Neural crest cell (in vitro differentiated cells): ENCODE measurements at regions not wholly inside any gene's neighbourhood (a gene's known extent, or its start where the extent isn't known, plus 50 kb on each side); places are given as distances from the start of the nearest gene placed in this dataset.

Source experiments
- DNase-seq: peaks from one replicate; pipeline ENCODE4 v3.0.0; 2021; ENCODE audit warnings: low read depth, mixed read lengths, low spot score
- H3K27ac Mint-ChIP-seq: one replicate; pipeline ENCODE4 v1.8.0; 2021; ENCODE audit warnings: mild to moderate bottlenecking, mixed read lengths; ENCODE audit not compliant: unreplicated experiment
- H3K27me3 Mint-ChIP-seq: 2 replicates; pipeline ENCODE4 v1.8.0; 2021; ENCODE audit warnings: low read depth, mild to moderate bottlenecking, mixed read lengths
- H3K36me3 Mint-ChIP-seq: 2 replicates; pipeline ENCODE4 v1.8.0; 2021; ENCODE audit warnings: low read depth, mild to moderate bottlenecking, mixed read lengths
- H3K4me1 Mint-ChIP-seq: 2 replicates; pipeline ENCODE4 v1.8.0; 2021; ENCODE audit warnings: mixed read lengths
- H3K4me3 Mint-ChIP-seq: one replicate; pipeline ENCODE4 v1.8.0; 2021; ENCODE audit warnings: mild to moderate bottlenecking, mixed read lengths
- H3K9me3 Mint-ChIP-seq: 2 replicates; pipeline ENCODE4 v1.8.0; 2021; ENCODE audit warnings: mixed read lengths
- TF ChIP-seq, protein P1 (sequence below): fragments of 200-600 bp; sonication (generic); conservative IDR thresholded peaks from 2 replicates; pipeline ENCODE4 v1.5.0; 2021; ENCODE audit warnings: antibody characterized with exemption, mild to moderate bottlenecking

DNA sequence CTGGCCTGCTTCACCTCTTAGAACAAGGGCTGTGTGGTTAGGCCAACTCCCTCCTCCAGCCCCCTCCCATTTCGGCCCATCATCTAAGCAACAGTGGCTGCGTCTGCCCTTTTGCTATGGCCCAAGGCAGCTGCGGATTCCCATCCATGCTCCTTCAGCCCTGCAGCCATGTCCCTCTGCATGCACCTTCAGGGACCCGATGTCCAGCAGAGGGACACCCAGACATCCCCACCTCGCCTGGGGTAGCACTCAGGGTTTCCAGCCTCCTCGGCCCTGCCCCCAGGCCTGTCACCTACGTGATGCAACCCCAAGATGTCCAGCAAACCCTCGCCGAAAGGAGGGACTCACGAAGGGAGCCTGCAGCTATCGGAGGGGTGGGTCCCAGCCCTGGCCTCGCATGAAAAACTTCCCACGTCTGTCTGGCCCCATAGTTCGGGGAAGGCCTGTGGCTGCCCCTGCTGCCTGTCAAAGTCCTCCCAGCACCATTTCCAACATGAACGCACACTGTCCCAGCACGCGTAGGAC lies 194.4 kb downstream of the CTTN start:
- H3K4me1 Mint-ChIP-seq = peaks cover 13% of the 10 kb centered on the region
- no peaks in the 10 kb centered on the region for H3K36me3 Mint-ChIP-seq
- no peak overlapping the region for H3K4me3 Mint-ChIP-seq
- H3K27ac Mint-ChIP-seq = no peak overlapping the region
- TF ChIP-seq, protein P1, sequence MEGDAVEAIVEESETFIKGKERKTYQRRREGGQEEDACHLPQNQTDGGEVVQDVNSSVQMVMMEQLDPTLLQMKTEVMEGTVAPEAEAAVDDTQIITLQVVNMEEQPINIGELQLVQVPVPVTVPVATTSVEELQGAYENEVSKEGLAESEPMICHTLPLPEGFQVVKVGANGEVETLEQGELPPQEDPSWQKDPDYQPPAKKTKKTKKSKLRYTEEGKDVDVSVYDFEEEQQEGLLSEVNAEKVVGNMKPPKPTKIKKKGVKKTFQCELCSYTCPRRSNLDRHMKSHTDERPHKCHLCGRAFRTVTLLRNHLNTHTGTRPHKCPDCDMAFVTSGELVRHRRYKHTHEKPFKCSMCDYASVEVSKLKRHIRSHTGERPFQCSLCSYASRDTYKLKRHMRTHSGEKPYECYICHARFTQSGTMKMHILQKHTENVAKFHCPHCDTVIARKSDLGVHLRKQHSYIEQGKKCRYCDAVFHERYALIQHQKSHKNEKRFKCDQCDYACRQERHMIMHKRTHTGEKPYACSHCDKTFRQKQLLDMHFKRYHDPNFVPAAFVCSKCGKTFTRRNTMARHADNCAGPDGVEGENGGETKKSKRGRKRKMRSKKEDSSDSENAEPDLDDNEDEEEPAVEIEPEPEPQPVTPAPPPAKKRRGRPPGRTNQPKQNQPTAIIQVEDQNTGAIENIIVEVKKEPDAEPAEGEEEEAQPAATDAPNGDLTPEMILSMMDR = no peak
- H3K27me3 Mint-ChIP-seq = no peaks in the 10 kb centered on the region
- no peak for DNase-seq
- no peaks in the 10 kb centered on the region for H3K9me3 Mint-ChIP-seq

DNA sequence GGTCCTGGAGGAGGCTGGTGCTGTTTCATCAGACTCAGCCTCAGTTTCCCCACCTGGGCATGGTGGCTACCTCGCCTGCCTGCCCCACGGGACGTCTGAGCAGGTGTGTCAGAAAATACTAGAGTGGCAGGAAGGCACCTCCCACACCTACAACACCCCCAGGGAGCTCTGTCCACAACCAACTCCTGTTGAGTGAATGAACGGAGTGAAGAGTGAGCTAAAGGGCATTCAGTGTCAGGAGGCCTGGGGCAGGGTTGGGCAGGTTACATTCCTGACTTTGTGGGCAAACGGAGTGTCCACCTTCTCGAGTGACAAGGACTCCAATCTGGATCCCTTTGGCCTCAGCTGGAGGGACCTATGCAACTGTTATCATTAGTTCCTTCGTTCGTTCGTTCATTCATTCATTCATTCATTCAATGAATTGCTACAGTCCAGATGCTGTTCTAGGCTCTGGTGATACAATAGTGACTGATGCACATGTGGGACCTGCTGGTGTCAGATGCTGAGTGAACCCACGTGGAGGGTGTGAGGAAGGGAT lies 195.2 kb downstream of the CTTN start:
- H3K36me3 Mint-ChIP-seq = no peaks in the 10 kb centered on the region
- H3K27me3 Mint-ChIP-seq = no peaks in the 10 kb centered on the region
- H3K4me3 Mint-ChIP-seq = no peak overlapping the region
- H3K4me1 Mint-ChIP-seq = peaks cover 20% of the 10 kb centered on the region
- no peak overlapping the region for H3K27ac Mint-ChIP-seq
- no peak for DNase-seq
- no peaks in the 10 kb centered on the region for H3K9me3 Mint-ChIP-seq
- TF ChIP-seq, protein P1 = no peak

DNA sequence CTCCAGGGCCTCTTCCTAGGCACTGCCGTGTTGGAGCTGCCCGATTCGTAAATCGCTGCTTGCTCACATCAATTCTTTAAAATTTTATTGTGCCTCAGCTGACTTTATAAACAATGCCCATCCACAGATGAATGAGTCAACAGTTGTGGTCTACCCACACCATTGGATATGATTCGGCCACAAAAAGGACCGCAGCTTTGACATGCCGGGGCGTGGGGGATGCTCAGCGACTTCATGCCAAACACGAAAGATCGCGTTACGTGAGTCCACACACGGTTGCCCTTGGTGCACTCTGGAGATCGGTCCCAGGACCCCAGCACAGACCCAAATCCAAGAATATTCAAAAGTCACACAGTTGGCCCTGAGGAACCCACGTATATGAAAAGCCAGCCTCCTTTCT lies 195.7 kb downstream of the CTTN start:
- no peaks in the 10 kb centered on the region for H3K27me3 Mint-ChIP-seq
- peaks cover 24% of the 10 kb centered on the region for H3K4me1 Mint-ChIP-seq
- no peaks in the 10 kb centered on the region for H3K9me3 Mint-ChIP-seq
- no peak overlapping the region for H3K27ac Mint-ChIP-seq
- no peak for DNase-seq
- TF ChIP-seq, protein P1 = no peak
- H3K36me3 Mint-ChIP-seq = no peaks in the 10 kb centered on the region
- no peak overlapping the region for H3K4me3 Mint-ChIP-seq

DNA sequence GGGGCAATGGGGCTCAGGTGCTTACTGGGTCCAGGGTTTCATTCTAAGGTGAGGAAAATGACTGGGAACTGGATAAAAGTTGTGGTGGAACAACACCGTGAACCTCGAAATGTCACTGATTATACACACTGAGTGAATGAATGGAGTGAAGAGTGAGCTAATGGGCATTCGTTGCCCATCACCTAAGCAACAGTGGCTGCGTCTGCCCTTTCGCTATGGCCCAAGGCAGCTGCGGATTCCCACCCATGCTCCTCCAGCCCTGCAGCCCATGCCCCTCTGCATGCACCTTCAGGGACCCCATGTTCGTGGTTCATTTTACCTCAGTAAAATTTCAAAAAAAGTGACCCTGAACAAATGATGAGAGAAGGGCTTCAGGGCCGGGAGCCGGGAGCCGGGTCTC lies 196.3 kb downstream of the CTTN start:
- no peak overlapping the region for H3K4me3 Mint-ChIP-seq
- TF ChIP-seq, protein P1 = no peak
- H3K9me3 Mint-ChIP-seq = no peaks in the 10 kb centered on the region
- DNase-seq = no peak
- no peak overlapping the region for H3K27ac Mint-ChIP-seq
- no peaks in the 10 kb centered on the region for H3K36me3 Mint-ChIP-seq
- H3K4me1 Mint-ChIP-seq = peaks cover 24% of the 10 kb centered on the region
- H3K27me3 Mint-ChIP-seq = no peaks in the 10 kb centered on the region

DNA sequence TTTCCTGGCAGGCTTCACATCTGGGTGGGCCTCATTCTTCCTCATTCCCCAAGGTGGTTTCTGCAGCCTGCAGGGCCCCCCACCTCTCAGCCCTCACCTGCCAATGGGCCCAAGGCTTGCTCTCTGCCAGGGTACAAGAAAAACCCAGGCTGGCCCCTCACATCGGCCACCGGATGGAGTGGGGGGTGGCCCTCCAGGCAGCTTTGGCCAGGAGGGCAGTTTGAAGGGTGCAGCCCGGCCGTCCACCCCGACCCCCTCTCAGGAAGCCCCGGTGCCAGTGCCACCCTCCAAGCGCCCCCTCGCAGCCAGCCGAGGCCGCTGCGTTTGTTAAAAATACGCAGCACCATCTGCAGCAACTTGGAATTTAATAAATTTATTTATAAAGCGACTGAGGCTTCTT lies 196.7 kb downstream of the CTTN start:
- Mint-ChIP-seq H3K27me3 (no peaks in the 10 kb centered on the region), H3K4me1 (peaks cover 24% of the 10 kb centered on the region), H3K4me3 (no peak overlapping the region), H3K9me3 (no peaks in the 10 kb centered on the region), H3K36me3 (no peaks in the 10 kb centered on the region), H3K27ac (no peak overlapping the region)
- TF ChIP-seq, protein P1 = no peak
- DNase-seq = no peak
